WTC11 (cell line): ENCODE measurements at regions not wholly inside any gene's neighbourhood (a gene's known extent, or its start where the extent isn't known, plus 50 kb on each side); places are given as distances from the start of the nearest gene placed in this dataset.

Experiments
- ATAC-seq: fragments of 200-7000 bp; cut with Tn5 transposase; 2 replicates; pipeline ENCODE4 v1.10.0; 2021; ENCODE audit warnings: mild to moderate bottlenecking, moderate library complexity
- CTCF ChIA-PET: fragments of 300-600 bp; sonication (Branson Sonifier 250); formaldehyde crosslinking; loops from one replicate; lab custom pipeline; 2021; ENCODE audit warnings: antibody characterized with exemption; lab: Charles Lee
- POLR2A ChIA-PET: fragments of 350-600 bp; sonication (Branson Sonifier 250); formaldehyde crosslinking; loops from one replicate; lab custom pipeline; 2021; ENCODE audit warnings: antibody characterized with exemption; lab: Charles Lee
- DNase-seq: peaks from one replicate; pipeline ENCODE4 v3.0.0; 2021; ENCODE audit warnings: low spot score
- H3K27ac Mint-ChIP-seq: 2 replicates; pipeline ENCODE4 v1.8.0; 2021; ENCODE audit warnings: mixed read lengths
- H3K27me3 Mint-ChIP-seq: 2 replicates; pipeline ENCODE4 v1.8.0; 2021; ENCODE audit warnings: low read depth, mild to moderate bottlenecking, moderate library complexity, mixed read lengths
- H3K36me3 Mint-ChIP-seq: 2 replicates; pipeline ENCODE4 v1.8.0; 2021; ENCODE audit warnings: mixed read lengths
- H3K4me1 Mint-ChIP-seq: 2 replicates; pipeline ENCODE4 v1.8.0; 2022; ENCODE audit warnings: mixed read lengths
- H3K4me3 Mint-ChIP-seq: 2 replicates; pipeline ENCODE4 v1.8.0; 2021; ENCODE audit warnings: mild to moderate bottlenecking, moderate library complexity, mixed read lengths
- H3K9me3 Mint-ChIP-seq: 2 replicates; pipeline ENCODE4 v1.8.0; 2021; ENCODE audit warnings: mixed read lengths
- AR ChIP-seq: fragments of 250-450 bp; sonication (Bioruptor Pico); IDR thresholded peaks from 2 replicates; pipeline ENCODE4 v1.9.0; 2021; ENCODE audit warnings: mild to moderate bottlenecking
- ATF2 ChIP-seq: sonication (generic); formaldehyde crosslinking; IDR thresholded peaks from 2 replicates; pipeline ENCODE4 v1.8.1; 2022; ENCODE audit warnings: low read depth, missing genetic modification reagents, borderline replicate concordance
- E2F5 ChIP-seq: sonication (generic); formaldehyde crosslinking; IDR thresholded peaks from 2 replicates; pipeline ENCODE4 v1.8.1; 2022; ENCODE audit warnings: mild to moderate bottlenecking, moderate library complexity, missing genetic modification reagents
- ETV6 ChIP-seq: sonication (generic); formaldehyde crosslinking; IDR thresholded peaks from 2 replicates; pipeline ENCODE4 v1.8.1; 2022; ENCODE audit warnings: mild to moderate bottlenecking, missing genetic modification reagents
- GABPB1 ChIP-seq: sonication (generic); formaldehyde crosslinking; IDR thresholded peaks from 2 replicates; pipeline ENCODE4 v1.8.1; 2023; ENCODE audit warnings: mild to moderate bottlenecking, missing genetic modification reagents
- GTF2I ChIP-seq: fragments of 250-450 bp; sonication (Bioruptor Pico); conservative IDR thresholded peaks from 2 replicates; pipeline ENCODE4 v1.4.0; 2021; ENCODE audit warnings: mild to moderate bottlenecking
- IRF2 ChIP-seq: sonication (generic); formaldehyde crosslinking; IDR thresholded peaks from 2 replicates; pipeline ENCODE4 v1.8.0; 2022; ENCODE audit warnings: low read depth, missing genetic modification reagents, borderline replicate concordance
- JUN ChIP-seq: sonication (generic); formaldehyde crosslinking; IDR thresholded peaks from 2 replicates; pipeline ENCODE4 v1.8.0; 2023; ENCODE audit warnings: mild to moderate bottlenecking, missing genetic modification reagents
- NR2C2 ChIP-seq: sonication (generic); formaldehyde crosslinking; IDR thresholded peaks from 2 replicates; pipeline ENCODE4 v1.8.0; 2022; ENCODE audit warnings: mild to moderate bottlenecking, missing genetic modification reagents
- NR3C1 ChIP-seq: sonication (generic); formaldehyde crosslinking; conservative IDR thresholded peaks from 2 replicates; pipeline ENCODE4 v1.8.1; 2023; ENCODE audit warnings: low read depth, mild to moderate bottlenecking, missing genetic modification reagents
- RORB ChIP-seq: fragments of 250-450 bp; sonication (Bioruptor Pico); IDR thresholded peaks from 2 replicates; pipeline ENCODE4 v1.9.0; 2021; ENCODE audit warnings: mild to moderate bottlenecking
- SOX15 ChIP-seq: fragments of 250-450 bp; sonication (Bioruptor Pico); IDR thresholded peaks from 2 replicates; pipeline ENCODE4 v1.9.0; 2021; ENCODE audit warnings: mild to moderate bottlenecking
- TCF7 ChIP-seq: sonication (generic); formaldehyde crosslinking; IDR thresholded peaks from 2 replicates; pipeline ENCODE4 v1.8.0; 2022; ENCODE audit warnings: mild to moderate bottlenecking, low read depth, missing genetic modification reagents, moderate library complexity
- TP53 ChIP-seq: sonication (generic); formaldehyde crosslinking; IDR thresholded peaks from 2 replicates; pipeline ENCODE4 v1.8.1; 2023; ENCODE audit warnings: mild to moderate bottlenecking, missing genetic modification reagents
- ZNF232 ChIP-seq: sonication (generic); formaldehyde crosslinking; IDR thresholded peaks from 2 replicates; pipeline ENCODE4 v1.8.0; 2022; ENCODE audit warnings: mild to moderate bottlenecking, missing genetic modification reagents
- ZNF263 ChIP-seq: sonication (generic); formaldehyde crosslinking; IDR thresholded peaks from 2 replicates; pipeline ENCODE4 v1.8.1; 2022; ENCODE audit warnings: low read depth, mild to moderate bottlenecking, moderate library complexity, missing genetic modification reagents
- ZNF512 ChIP-seq: sonication (generic); formaldehyde crosslinking; IDR thresholded peaks from 2 replicates; pipeline ENCODE4 v1.8.1; 2022; ENCODE audit warnings: missing genetic modification reagents, borderline replicate concordance
- ZNF532 ChIP-seq: fragments of 250-450 bp; sonication (Bioruptor Pico); IDR thresholded peaks from 2 replicates; pipeline ENCODE4 v1.9.0; 2021; ENCODE audit warnings: mild to moderate bottlenecking, borderline replicate concordance

GRCh38 chr7:20491284-20491683 lies 124.2 kb upstream of the ABCB5 start:
- H3K27me3 Mint-ChIP-seq, result no peaks in the 10 kb centered on the region; the same call in 1 of the 2 replicates
- H3K36me3 Mint-ChIP-seq, result peaks cover 17% of the 10 kb centered on the region
- ATAC-seq, result no peak
- ChIA-PET CTCF (no interaction called here), POLR2A (no interaction called here)
- H3K4me3 Mint-ChIP-seq, result no peak overlapping the region
- no peak overlapping the region for H3K27ac Mint-ChIP-seq
- H3K9me3 Mint-ChIP-seq, result peaks cover 46% of the 10 kb centered on the region
- no peak for DNase-seq
- H3K4me1 Mint-ChIP-seq, result no peaks in the 10 kb centered on the region
- TF ChIP-seq TCF7 (CRISPR knock-in tag) (no peak), SOX15 (CRISPR knock-in tag) (no peak), NR3C1 (CRISPR knock-in tag) (no peak), TP53 (CRISPR knock-in tag) (no peak), ETV6 (CRISPR knock-in tag) (no peak), ZNF512 (CRISPR knock-in tag) (no peak), ATF2 (CRISPR knock-in tag) (no peak), ZNF232 (CRISPR knock-in tag) (no peak), ZNF532 (CRISPR knock-in tag) (no peak), JUN (CRISPR knock-in tag) (no peak), E2F5 (no peak), NR2C2 (no peak), AR (CRISPR knock-in tag) (no peak), RORB (CRISPR knock-in tag) (no peak), IRF2 (no peak), GTF2I (no peak), GABPB1 (CRISPR knock-in tag) (no peak), ZNF263 (CRISPR knock-in tag) (no peak)
